Fibroblast of lung (primary cell): ENCODE measurements at regions not wholly inside any gene's neighbourhood (a gene's known extent, or its start where the extent isn't known, plus 50 kb on each side); places are given as distances from the start of the nearest gene placed in this dataset.

Experiments
- DNase-seq, 2 donors: peaks; one replicate each; pipeline versions ENCODE4 v3.0.0 to v3.0.0-alpha.2; 2010; ENCODE audit warnings: low read depth in 2 of 2
- H2AFZ ChIP-seq: 2 replicates; pipeline ENCODE4 v1.5.1; 2012; ENCODE audit warnings: low read length, control low read depth, inconsistent platforms
- H3K27ac ChIP-seq: 2 replicates; pipeline ENCODE4 v1.5.1; 2011; ENCODE audit warnings: low read length, control low read depth; ENCODE audit not compliant: insufficient read depth
- H3K27me3 ChIP-seq: 2 replicates; pipeline ENCODE4 v1.5.1; 2011; ENCODE audit warnings: mild to moderate bottlenecking, low read length; ENCODE audit not compliant: control insufficient read depth, insufficient read depth
- H3K36me3 ChIP-seq: 2 replicates; pipeline ENCODE4 v1.5.1; 2011; ENCODE audit warnings: low read length; ENCODE audit not compliant: control insufficient read depth, insufficient read depth
- H3K4me1 ChIP-seq: 2 replicates; pipeline ENCODE4 v1.5.1; 2011; ENCODE audit warnings: low read length; ENCODE audit not compliant: control insufficient read depth, insufficient read depth; ENCODE audit errors: extremely low read depth
- H3K4me2 ChIP-seq: 2 replicates; pipeline ENCODE4 v1.5.1; 2011; ENCODE audit warnings: low read length, control low read depth; ENCODE audit not compliant: insufficient read depth; ENCODE audit errors: extremely low read depth
- H3K4me3 ChIP-seq, 4 experiments: fragments of 200-600 bp in 1 of 4; sonication (generic) in 1 of 4; replicated peaks in 1 of 4; 2 replicates each; pipeline ENCODE4 v1.5.1; 2011 to 2016; ENCODE audit warnings: low read length in 4 of 4, low read depth in 3 of 4, mild to moderate bottlenecking in 3 of 4, control low read depth in 2 of 4, inconsistent platforms in 1 of 4, mixed read lengths in 1 of 4; ENCODE audit not compliant: insufficient read depth in 1 of 4; ENCODE audit errors: control extremely low read depth in 1 of 4
- H3K79me2 ChIP-seq: 2 replicates; pipeline ENCODE4 v1.5.1; 2012; ENCODE audit warnings: mild to moderate bottlenecking, low read length, inconsistent platforms; ENCODE audit not compliant: control insufficient read depth, insufficient read depth
- H3K9ac ChIP-seq: 2 replicates; pipeline ENCODE4 v1.5.1; 2011; ENCODE audit warnings: mild to moderate bottlenecking, low read length, control low read depth; ENCODE audit not compliant: insufficient read depth
- H3K9me3 ChIP-seq: 2 replicates; pipeline ENCODE4 v1.5.1; 2012; ENCODE audit warnings: low read depth, low read length; ENCODE audit not compliant: control insufficient read depth, insufficient read depth
- H4K20me1 ChIP-seq: 2 replicates; pipeline ENCODE4 v1.5.1; 2011; ENCODE audit warnings: low read length; ENCODE audit not compliant: control insufficient read depth, insufficient read depth; ENCODE audit errors: extremely low read depth
- EZH2 ChIP-seq: IDR thresholded peaks from 2 replicates; pipeline ENCODE4 v1.5.1; 2012; ENCODE audit warnings: low read length, control low read depth, mild to moderate bottlenecking; ENCODE audit errors: missing control alignments
- TF ChIP-seq, protein P1 (sequence below), 2 donors: IDR thresholded peaks in 1 of 2; conservative IDR thresholded peaks in 1 of 2; 1 replicate in 1 of 2; 2 replicates in 1 of 2; pipeline ENCODE4 v1.5.1; 2011 to 2012; ENCODE audit warnings: low read length in 2 of 2, control low read depth in 1 of 2, inconsistent platforms in 1 of 2, low read depth in 1 of 2, mild to moderate bottlenecking in 1 of 2

DNA sequence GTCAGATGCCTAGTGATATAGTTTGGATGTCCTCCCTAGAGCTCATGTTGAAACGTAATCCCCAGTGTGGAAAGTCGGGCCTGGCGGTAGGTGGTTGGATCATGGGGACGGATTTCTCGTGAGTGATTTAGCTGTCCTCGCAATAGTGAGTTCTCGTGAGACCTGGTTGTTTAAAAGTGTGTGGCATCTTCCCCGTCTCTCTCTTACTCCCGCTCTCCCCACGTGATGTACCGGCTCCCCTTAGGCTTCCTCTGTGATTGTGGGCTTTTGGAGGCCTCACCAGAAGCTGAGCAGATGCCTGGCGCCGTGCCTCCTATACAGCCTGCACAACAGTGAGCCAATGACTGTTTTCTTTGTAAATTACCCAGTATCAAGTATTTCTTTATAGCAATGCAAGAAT, 264.5 kb downstream of the TTLL7 start:
- no peak overlapping the region for H3K4me2 ChIP-seq
- DNase-seq = no peak
- TF ChIP-seq EZH2 = no peak
- TF ChIP-seq, protein P1, sequence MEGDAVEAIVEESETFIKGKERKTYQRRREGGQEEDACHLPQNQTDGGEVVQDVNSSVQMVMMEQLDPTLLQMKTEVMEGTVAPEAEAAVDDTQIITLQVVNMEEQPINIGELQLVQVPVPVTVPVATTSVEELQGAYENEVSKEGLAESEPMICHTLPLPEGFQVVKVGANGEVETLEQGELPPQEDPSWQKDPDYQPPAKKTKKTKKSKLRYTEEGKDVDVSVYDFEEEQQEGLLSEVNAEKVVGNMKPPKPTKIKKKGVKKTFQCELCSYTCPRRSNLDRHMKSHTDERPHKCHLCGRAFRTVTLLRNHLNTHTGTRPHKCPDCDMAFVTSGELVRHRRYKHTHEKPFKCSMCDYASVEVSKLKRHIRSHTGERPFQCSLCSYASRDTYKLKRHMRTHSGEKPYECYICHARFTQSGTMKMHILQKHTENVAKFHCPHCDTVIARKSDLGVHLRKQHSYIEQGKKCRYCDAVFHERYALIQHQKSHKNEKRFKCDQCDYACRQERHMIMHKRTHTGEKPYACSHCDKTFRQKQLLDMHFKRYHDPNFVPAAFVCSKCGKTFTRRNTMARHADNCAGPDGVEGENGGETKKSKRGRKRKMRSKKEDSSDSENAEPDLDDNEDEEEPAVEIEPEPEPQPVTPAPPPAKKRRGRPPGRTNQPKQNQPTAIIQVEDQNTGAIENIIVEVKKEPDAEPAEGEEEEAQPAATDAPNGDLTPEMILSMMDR (conservative IDR thresholded peaks at IDR 0.05 in 1 of 2, IDR thresholded peaks at IDR 0.05 in 1 of 2; ENCODE audit: low read depth in 1 of 2, low read length in 2 of 2) = no peak

DNA sequence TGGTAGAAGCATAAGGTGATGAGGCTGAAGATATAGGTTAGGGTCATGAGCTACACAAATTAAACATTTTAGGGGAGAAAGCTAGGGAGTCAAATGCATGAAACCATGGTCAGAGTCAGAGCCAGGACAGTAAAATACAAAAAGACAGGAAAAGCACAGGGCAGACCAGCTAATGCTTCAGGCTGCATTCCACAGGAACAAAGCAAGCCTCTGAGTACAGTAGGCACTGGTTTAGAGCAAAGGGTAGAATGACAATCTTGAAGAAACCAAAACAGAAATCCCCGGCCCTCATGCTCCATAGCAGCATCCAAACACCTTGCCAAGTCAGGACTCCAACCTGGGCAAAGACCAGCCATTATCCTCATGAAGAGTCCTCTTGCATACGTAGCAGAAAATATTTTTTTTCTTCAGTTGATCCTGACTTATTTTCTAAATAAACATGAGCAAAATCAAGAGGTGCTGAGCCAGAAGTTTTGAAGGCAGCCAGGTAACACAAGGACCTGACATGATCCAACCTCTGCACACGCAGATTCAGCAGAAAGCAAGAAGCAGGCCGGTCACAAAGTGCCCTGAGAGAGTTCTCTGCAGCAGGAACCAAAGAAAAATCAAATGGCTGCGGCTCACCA, 273.1 kb downstream of the TTLL7 start:
- no peaks in the 10 kb centered on the region for H3K36me3 ChIP-seq
- no peaks in the 10 kb centered on the region for H3K27me3 ChIP-seq
- no peak for DNase-seq
- H3K4me3 ChIP-seq = no peak overlapping the region
- no peaks in the 10 kb centered on the region for H3K9me3 ChIP-seq
- H3K9ac ChIP-seq = no peak overlapping the region
- H3K4me1 ChIP-seq = no peaks in the 10 kb centered on the region
- no peak overlapping the region for H2AFZ ChIP-seq
- no peak for TF ChIP-seq EZH2
- TF ChIP-seq, protein P1 (conservative IDR thresholded peaks at IDR 0.05 in 1 of 2, IDR thresholded peaks at IDR 0.05 in 1 of 2; ENCODE audit: low read depth in 1 of 2, low read length in 2 of 2) = no peak
- no peaks in the 10 kb centered on the region for H4K20me1 ChIP-seq
- no peak overlapping the region for H3K4me2 ChIP-seq
- no peaks in the 10 kb centered on the region for H3K79me2 ChIP-seq
- no peak overlapping the region for H3K27ac ChIP-seq

More for the DNA sequence above, 264.5 kb downstream of the TTLL7 start:
- H3K9ac ChIP-seq = no peak overlapping the region
- no peaks in the 10 kb centered on the region for H4K20me1 ChIP-seq
- no peaks in the 10 kb centered on the region for H3K4me1 ChIP-seq
- no peaks in the 10 kb centered on the region for H3K9me3 ChIP-seq
- no peak overlapping the region for H3K27ac ChIP-seq
- H2AFZ ChIP-seq = no peak overlapping the region
- H3K36me3 ChIP-seq = no peaks in the 10 kb centered on the region
- H3K4me3 ChIP-seq = no peak overlapping the region
- no peaks in the 10 kb centered on the region for H3K79me2 ChIP-seq
- H3K27me3 ChIP-seq = no peaks in the 10 kb centered on the region

DNA sequence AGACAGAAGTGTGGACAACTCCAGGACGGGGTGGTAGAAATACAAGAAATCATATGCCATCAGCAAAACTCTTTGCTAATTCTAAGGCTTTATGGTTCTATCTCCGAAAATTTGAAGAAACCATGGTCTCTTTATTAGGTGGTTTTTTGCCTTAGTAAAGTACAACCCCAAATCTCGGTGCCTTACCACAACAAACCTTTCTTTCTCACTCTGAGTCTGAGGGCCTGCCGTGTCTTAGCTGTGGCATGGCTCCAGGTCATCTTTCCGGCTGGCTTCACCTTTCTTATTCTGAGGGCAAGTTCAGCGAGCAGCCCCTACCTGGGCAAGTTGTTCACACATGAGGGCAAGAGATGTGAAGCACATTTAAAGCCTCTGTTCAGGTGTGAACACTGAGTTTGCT, 280.6 kb downstream of the TTLL7 start:
- Histone ChIP-seq H3K36me3 (no peaks in the 10 kb centered on the region), H3K9ac (no peak overlapping the region), H3K79me2 (no peaks in the 10 kb centered on the region), H3K4me3 (no peak overlapping the region), H3K4me2 (no peak overlapping the region), H4K20me1 (no peaks in the 10 kb centered on the region), H3K27me3 (no peaks in the 10 kb centered on the region), H3K9me3 (no peaks in the 10 kb centered on the region), H3K4me1 (no peaks in the 10 kb centered on the region), H2AFZ (no peak overlapping the region), H3K27ac (no peak overlapping the region)
- DNase-seq = no peak
- TF ChIP-seq EZH2 = no peak
- TF ChIP-seq, protein P1 (conservative IDR thresholded peaks at IDR 0.05 in 1 of 2, IDR thresholded peaks at IDR 0.05 in 1 of 2; ENCODE audit: low read depth in 1 of 2, low read length in 2 of 2) = no peak
